ENCODE measurements at regions not wholly inside any gene's neighbourhood (a gene's known extent, or its start where the extent isn't known, plus 50 kb on each side); places are given as distances from the start of the nearest gene placed in this dataset.

GRCh38 chr12:103175625-103176024 is 218.2 kb downstream of the ASCL1 start:
- DNase-seq (ENCODE audit: low spot score) = no peak
- in situ Hi-C loops (cut with HindIII; ENCODE audit: low sequenced_read_pairs) = no loop called here

GRCh38 chr12:103177639-103178255 is 220.3 kb downstream of the ASCL1 start:
- in situ Hi-C loops (cut with HindIII; ENCODE audit: low sequenced_read_pairs) = no loop called here
- no peak for DNase-seq (ENCODE audit: low spot score)

- DNase-seq (ENCODE audit: low spot score) = no peak
- in situ Hi-C loops (cut with HindIII; ENCODE audit: low sequenced_read_pairs) = no loop called here
Observed at GRCh38 chr12:103178366-103179080, 221.0 kb downstream of the ASCL1 start.

- DNase-seq (ENCODE audit: low spot score) = no peak
- in situ Hi-C loops (cut with HindIII; ENCODE audit: low sequenced_read_pairs) = no loop called here
Observed at GRCh38 chr12:103181366-103182152, 224.1 kb downstream of the ASCL1 start.

GRCh38 chr12:103182299-103182698 is 224.8 kb downstream of the ASCL1 start:
- no peak for DNase-seq (ENCODE audit: low spot score)
- in situ Hi-C loops (cut with HindIII; ENCODE audit: low sequenced_read_pairs) = no loop called here

- no peak for DNase-seq (ENCODE audit: low spot score)
- in situ Hi-C loops (cut with HindIII; ENCODE audit: low sequenced_read_pairs) = no loop called here
Observed at GRCh38 chr12:103196467-103196866, 239.0 kb downstream of the ASCL1 start.

- DNase-seq (ENCODE audit: low spot score) = no peak
- in situ Hi-C loops (cut with HindIII; ENCODE audit: low sequenced_read_pairs) = no loop called here
Observed at GRCh38 chr12:103197725-103198388, 240.4 kb downstream of the ASCL1 start.

- in situ Hi-C loops (cut with HindIII; ENCODE audit: low sequenced_read_pairs) = no loop called here
- DNase-seq (ENCODE audit: low spot score) = no peak
Observed at GRCh38 chr12:103198499-103198898, 241.0 kb downstream of the ASCL1 start.

GRCh38 chr12:103205906-103206305 is 248.4 kb downstream of the ASCL1 start:
- no peak for DNase-seq (ENCODE audit: low spot score)
- in situ Hi-C loops (cut with HindIII; ENCODE audit: low sequenced_read_pairs) = no loop called here

- no peak for DNase-seq (ENCODE audit: low spot score)
- in situ Hi-C loops (cut with HindIII; ENCODE audit: low sequenced_read_pairs) = no loop called here
Observed at GRCh38 chr12:103207936-103208335, 250.5 kb downstream of the ASCL1 start.

- in situ Hi-C loops (cut with HindIII; ENCODE audit: low sequenced_read_pairs) = no loop called here
- DNase-seq (ENCODE audit: low spot score) = no peak
Observed at GRCh38 chr12:103241184-103241583, 254.6 kb downstream of the C12orf42 start.

GRCh38 chr12:103244596-103244995 is 251.2 kb downstream of the C12orf42 start:
- in situ Hi-C loops (cut with HindIII; ENCODE audit: low sequenced_read_pairs) = no loop called here
- DNase-seq (ENCODE audit: low spot score) = no peak

- in situ Hi-C loops (cut with HindIII; ENCODE audit: low sequenced_read_pairs) = no loop called here
Observed at GRCh38 chr12:103247531-103247930, 248.2 kb downstream of the C12orf42 start.

GRCh38 chr12:103249607-103250006 is 246.2 kb downstream of the C12orf42 start:
- in situ Hi-C loops (cut with HindIII; ENCODE audit: low sequenced_read_pairs) = no loop called here
- DNase-seq (ENCODE audit: low spot score) = no peak

More at GRCh38 chr12:103247531-103247930, 248.2 kb downstream of the C12orf42 start:
- DNase-seq (ENCODE audit: low spot score) = no peak

GRCh38 chr12:103250487-103250886 is 245.3 kb downstream of the C12orf42 start:
- in situ Hi-C loops (cut with HindIII; ENCODE audit: low sequenced_read_pairs) = no loop called here
- no peak for DNase-seq (ENCODE audit: low spot score)

Data from G401 (cell line).